H9 (cell line): ENCODE measurements at regions not wholly inside any gene's neighbourhood (a gene's known extent, or its start where the extent isn't known, plus 50 kb on each side); places are given as distances from the start of the nearest gene placed in this dataset.

ENCODE experiments used
- DNase-seq: peaks from one replicate; pipeline ENCODE4 v3.0.0-alpha.2; 2017
- H2AFZ ChIP-seq: one replicate; pipeline ENCODE4 v1.6.1; 2013; ENCODE audit warnings: mild to moderate bottlenecking, low read length, control low read depth, moderate library complexity
- H2AK5ac ChIP-seq: 2 replicates; pipeline ENCODE4 v1.6.1; 2013; ENCODE audit warnings: low read length, control low read depth, mixed read lengths; ENCODE audit not compliant: insufficient read length
- H2BK120ac ChIP-seq: one replicate; pipeline ENCODE4 v1.6.1; 2013; ENCODE audit warnings: low read depth, mild to moderate bottlenecking, low read length, control low read depth, inconsistent platforms; ENCODE audit not compliant: poor library complexity, severe bottlenecking
- H2BK12ac ChIP-seq: 2 replicates; pipeline ENCODE4 v1.6.1; 2013; ENCODE audit warnings: low read length, control low read depth, mixed read lengths, low read depth; ENCODE audit not compliant: insufficient read length
- H2BK15ac ChIP-seq: 2 replicates; pipeline ENCODE4 v1.6.1; 2013; ENCODE audit warnings: low read depth, low read length, control low read depth
- H2BK20ac ChIP-seq: one replicate; pipeline ENCODE4 v1.6.1; 2013; ENCODE audit warnings: low read depth, mild to moderate bottlenecking, low read length, control low read depth, inconsistent platforms; ENCODE audit not compliant: poor library complexity, severe bottlenecking
- H2BK5ac ChIP-seq: 2 replicates; pipeline ENCODE4 v1.6.1; 2013; ENCODE audit warnings: low read length, control low read depth, mixed read lengths; ENCODE audit not compliant: insufficient read length
- H3K14ac ChIP-seq: 2 replicates; pipeline ENCODE4 v1.6.1; 2013; ENCODE audit warnings: low read length, control low read depth; ENCODE audit not compliant: insufficient read depth
- H3K18ac ChIP-seq: 2 replicates; pipeline ENCODE4 v1.6.1; 2013; ENCODE audit warnings: low read depth, mild to moderate bottlenecking, mixed read lengths, low read length, control low read depth; ENCODE audit not compliant: insufficient read length
- H3K23ac ChIP-seq: 2 replicates; pipeline ENCODE4 v1.6.1; 2013; ENCODE audit warnings: low read length, control low read depth, mixed read lengths, low read depth; ENCODE audit not compliant: insufficient read length
- H3K23me2 ChIP-seq: 2 replicates; pipeline ENCODE4 v1.6.1; 2013; ENCODE audit warnings: low read depth, mild to moderate bottlenecking, mixed read lengths, low read length, control low read depth; ENCODE audit not compliant: insufficient read length, poor library complexity, severe bottlenecking
- H3K27ac ChIP-seq: 2 replicates; pipeline ENCODE4 v1.5.1; 2013; ENCODE audit warnings: low read length, control low read depth, mixed read lengths, low read depth; ENCODE audit not compliant: insufficient read length
- H3K27me3 ChIP-seq: 2 replicates; pipeline ENCODE4 v1.6.1; 2013; ENCODE audit warnings: low read length, control low read depth, inconsistent platforms; ENCODE audit not compliant: insufficient read depth
- H3K4ac ChIP-seq: 2 replicates; pipeline ENCODE4 v1.6.1; 2013; ENCODE audit warnings: low read depth, mild to moderate bottlenecking, control low read depth, inconsistent platforms, low read length, moderate library complexity
- H3K4me1 ChIP-seq: 2 replicates; pipeline ENCODE4 v1.6.1; 2013; ENCODE audit warnings: low read length, control low read depth, inconsistent platforms; ENCODE audit not compliant: insufficient read depth
- H3K4me2 ChIP-seq: 2 replicates; pipeline ENCODE4 v1.6.1; 2013; ENCODE audit warnings: low read length, control low read depth, mixed read lengths; ENCODE audit not compliant: insufficient read length, insufficient read depth
- H3K56ac ChIP-seq: 2 replicates; pipeline ENCODE4 v1.6.1; 2013; ENCODE audit warnings: low read depth, mild to moderate bottlenecking, mixed read lengths, low read length, control low read depth; ENCODE audit not compliant: insufficient read length
- H3K79me1 ChIP-seq: 2 replicates; pipeline ENCODE4 v1.6.1; 2013; ENCODE audit warnings: low read depth, mild to moderate bottlenecking, moderate library complexity, low read length, control low read depth, inconsistent platforms; ENCODE audit not compliant: insufficient read depth, poor library complexity, severe bottlenecking
- H3K79me2 ChIP-seq: 2 replicates; pipeline ENCODE4 v1.6.1; 2013; ENCODE audit warnings: low read length, control low read depth, inconsistent platforms; ENCODE audit not compliant: insufficient read depth
- H3K9ac ChIP-seq: 2 replicates; pipeline ENCODE4 v1.6.1; 2013; ENCODE audit warnings: low read length, control low read depth, mixed read lengths; ENCODE audit not compliant: insufficient read length; ENCODE audit errors: extremely low read depth
- H3K9me3 ChIP-seq: one replicate; pipeline ENCODE4 v1.6.1; 2013; ENCODE audit warnings: low read depth, low read length, inconsistent platforms; ENCODE audit not compliant: control insufficient read depth
- H3T11ph ChIP-seq: one replicate; pipeline ENCODE4 v1.6.1; 2013; ENCODE audit warnings: mild to moderate bottlenecking, low read length, control low read depth, inconsistent platforms
- H4K20me1 ChIP-seq: one replicate; pipeline ENCODE4 v1.6.1; 2013; ENCODE audit not compliant: control insufficient read depth, insufficient read length, insufficient read depth
- H4K5ac ChIP-seq: 2 replicates; pipeline ENCODE4 v1.6.1; 2013; ENCODE audit warnings: low read depth, mild to moderate bottlenecking, mixed read lengths, low read length, control low read depth; ENCODE audit not compliant: insufficient read length
- H4K8ac ChIP-seq: replicated peaks from 2 replicates; pipeline ENCODE4 v1.6.1; 2013; ENCODE audit warnings: low read length, control low read depth, mixed read lengths, low read depth; ENCODE audit not compliant: insufficient read length
- H4K91ac ChIP-seq: 2 replicates; pipeline ENCODE4 v1.6.1; 2013; ENCODE audit warnings: low read depth, mild to moderate bottlenecking, moderate library complexity, mixed read lengths, low read length, control low read depth; ENCODE audit not compliant: insufficient read length
- H3K27ac Mint-ChIP-seq, 3 experiments: 2 replicates in 2 of 3; 3 replicates in 1 of 3; pipeline ENCODE4 v1.8.0; 2020 to 2021; ENCODE audit warnings: mixed read lengths in 3 of 3, mild to moderate bottlenecking in 1 of 3, moderate library complexity in 1 of 3
- H3K27me3 Mint-ChIP-seq: 2 replicates; pipeline ENCODE4 v1.8.0; 2021; ENCODE audit warnings: low read depth, mild to moderate bottlenecking, moderate library complexity, mixed read lengths
- H3K36me3 Mint-ChIP-seq, 3 experiments: 2 replicates in 2 of 3; 3 replicates in 1 of 3; pipeline ENCODE4 v1.8.0; 2020 to 2021; ENCODE audit warnings: low read depth in 3 of 3, mixed read lengths in 3 of 3; ENCODE audit not compliant: insufficient read depth in 1 of 3
- H3K4me1 Mint-ChIP-seq, 2 experiments: 2 replicates each; pipeline ENCODE4 v1.8.0; 2020; ENCODE audit warnings: mixed read lengths in 2 of 2
- H3K4me3 Mint-ChIP-seq, 2 experiments: 2 replicates in 1 of 2; 3 replicates in 1 of 2; pipeline ENCODE4 v1.8.0; 2020 to 2021; ENCODE audit warnings: mild to moderate bottlenecking in 2 of 2, mixed read lengths in 2 of 2, moderate library complexity in 1 of 2
- H3K9me3 Mint-ChIP-seq, 2 experiments: 2 replicates in 1 of 2; 3 replicates in 1 of 2; pipeline ENCODE4 v1.8.0; 2020; ENCODE audit warnings: mild to moderate bottlenecking in 2 of 2, mixed read lengths in 2 of 2, moderate library complexity in 1 of 2
- CTCF ChIP-seq: fragments of 200-600 bp; sonication (generic); conservative IDR thresholded peaks from 3 replicates; pipeline ENCODE4 v1.8.0; 2021; ENCODE audit warnings: antibody characterized with exemption, mild to moderate bottlenecking
- WGBS: extraction: QIAGEN DNeasy Blood & Tissue Kit; methylation state at CpG from one replicate; pipeline ENCODE4 v1.1.7; 2013; ENCODE audit warnings: missing lambda C conversion rate, low lambda C conversion rate, mixed read lengths; ENCODE audit not compliant: insufficient read length; ENCODE audit errors: extremely low coverage; 5-methylcytosine and 5-hydroxymethylcytosine counted together

GRCh38 chr18:31232013-31232412 is 69.4 kb upstream of the DSC1 start:
- no peaks in the 10 kb centered on the region for H3K9me3 Mint-ChIP-seq
- WGBS = no CpG with 5 or more reads among the region's 5 CpGs
- H3K23me2 ChIP-seq = no peaks in the 10 kb centered on the region
- H2BK120ac ChIP-seq = no peak overlapping the region
- no peaks in the 10 kb centered on the region for H3K27me3 ChIP-seq
- no peaks in the 10 kb centered on the region for H3K79me1 ChIP-seq
- no peaks in the 10 kb centered on the region for H3K4me1 ChIP-seq
- no peak overlapping the region for H2BK12ac ChIP-seq
- H3K27me3 Mint-ChIP-seq = no peaks in the 10 kb centered on the region
- no peak overlapping the region for H4K91ac ChIP-seq
- H4K8ac ChIP-seq = no peak overlapping the region
- H2BK15ac ChIP-seq = no peak overlapping the region
- no peak overlapping the region for H3K27ac ChIP-seq
- no peak overlapping the region for H3K27ac Mint-ChIP-seq
- H4K5ac ChIP-seq = no peak overlapping the region
- no peak overlapping the region for H2AFZ ChIP-seq
- no peak overlapping the region for H2BK20ac ChIP-seq
- H3K18ac ChIP-seq = no peak overlapping the region
- H3K4ac ChIP-seq = no peak overlapping the region
- H3K56ac ChIP-seq = no peak overlapping the region
- no peak overlapping the region for H2AK5ac ChIP-seq
- H2BK5ac ChIP-seq = no peak overlapping the region
- H3K79me2 ChIP-seq = no peaks in the 10 kb centered on the region
- no peaks in the 10 kb centered on the region for H4K20me1 ChIP-seq
- no peak overlapping the region for H3K14ac ChIP-seq
- TF ChIP-seq CTCF = no peak
- DNase-seq = no peak
- no peaks in the 10 kb centered on the region for H3K36me3 Mint-ChIP-seq
- no peak overlapping the region for H3K4me3 Mint-ChIP-seq
- no peak overlapping the region for H3T11ph ChIP-seq
- no peak overlapping the region for H3K23ac ChIP-seq
- H3K9me3 ChIP-seq = no peaks in the 10 kb centered on the region
- H3K9ac ChIP-seq = no peak overlapping the region
- peaks cover 6 to 7% of the 10 kb centered on the region in 2 experiments for H3K4me1 Mint-ChIP-seq
- no peak overlapping the region for H3K4me2 ChIP-seq
